Caki2 (cell line): ENCODE measurements at regions not wholly inside any gene's neighbourhood (a gene's known extent, or its start where the extent isn't known, plus 50 kb on each side); places are given as distances from the start of the nearest gene placed in this dataset.
"Not testable (repeated sequence)": the region's sequence is repeated elsewhere in the genome, so short reads cannot be mapped to it uniquely, and the experiment has no call there.

Experiments used
- DNase-seq: peaks from one replicate; pipeline ENCODE4 v3.0.0-alpha.2; 2015; ENCODE audit warnings: low read depth
- in situ Hi-C: cut with HindIII; loops from 2 replicates; pipeline ENCODE4 v1.10.0; 2016; ENCODE audit warnings: low sequenced_read_pairs, low pct_unique_long_range_greater_than_20kb, mixed read lengths

GRCh38 chr1:120641014-120641302 lies 82.8 kb upstream of the NBPF26 start:
- DNase-seq, in situ Hi-C loops: not testable (repeated sequence)

GRCh38 chr1:120647182-120647581 lies 76.6 kb upstream of the NBPF26 start:
- DNase-seq, in situ Hi-C loops: not testable (repeated sequence)

GRCh38 chr1:120648915-120649623 lies 74.7 kb upstream of the NBPF26 start:
- in situ Hi-C loops, DNase-seq: not testable (repeated sequence)

GRCh38 chr1:120649730-120650129 lies 74.0 kb upstream of the NBPF26 start:
- in situ Hi-C loops, DNase-seq: not testable (repeated sequence)

- DNase-seq, in situ Hi-C loops: not testable (repeated sequence)
Measured at GRCh38 chr1:120654114-120654513, 69.6 kb upstream of the NBPF26 start.

- DNase-seq, in situ Hi-C loops: not testable (repeated sequence)
Measured at GRCh38 chr1:120655394-120655793, 68.4 kb upstream of the NBPF26 start.

- DNase-seq, in situ Hi-C loops: not testable (repeated sequence)
Measured at GRCh38 chr1:120656116-120656515, 67.6 kb upstream of the NBPF26 start.

GRCh38 chr1:120657804-120658203 lies 65.9 kb upstream of the NBPF26 start:
- DNase-seq, in situ Hi-C loops: not testable (repeated sequence)

- DNase-seq, in situ Hi-C loops: not testable (repeated sequence)
Measured at GRCh38 chr1:120658622-120659021, 65.1 kb upstream of the NBPF26 start.

GRCh38 chr1:120659133-120659532 lies 64.6 kb upstream of the NBPF26 start:
- DNase-seq, in situ Hi-C loops: not testable (repeated sequence)

- DNase-seq, in situ Hi-C loops: not testable (repeated sequence)
Measured at GRCh38 chr1:120664376-120665249, 59.1 kb upstream of the NBPF26 start.

GRCh38 chr1:120665250-120665577 lies 58.5 kb upstream of the NBPF26 start:
- DNase-seq, in situ Hi-C loops: not testable (repeated sequence)

- DNase-seq, in situ Hi-C loops: not testable (repeated sequence)
Measured at GRCh38 chr1:120668187-120668586, 55.6 kb upstream of the NBPF26 start.
